Prostate gland (tissue), 2 donors: ENCODE measurements at regions not wholly inside any gene's neighbourhood (a gene's known extent, or its start where the extent isn't known, plus 50 kb on each side); places are given as distances from the start of the nearest gene placed in this dataset.

Source experiments
- DNase-seq: peaks from one replicate; pipeline ENCODE4 v3.0.0-alpha.2; 2019; ENCODE audit warnings: low spot score
- H3K27ac ChIP-seq, 2 donors: fragments of 200-600 bp; sonication (generic); 2 replicates each; pipeline ENCODE4 v1.5.1; 2017 to 2019
- H3K27me3 ChIP-seq: fragments of 200-600 bp; sonication (generic); replicated peaks from 2 replicates; pipeline ENCODE4 v1.5.1; 2019; ENCODE audit not compliant: insufficient read depth
- H3K36me3 ChIP-seq, 2 donors: fragments of 200-600 bp; sonication (generic); 1 replicate in 1 of 2; 2 replicates in 1 of 2; pipeline versions ENCODE4 v1.5.1 to v1.8.1; 2017 to 2019
- H3K4me1 ChIP-seq: fragments of 200-600 bp; sonication (generic); replicated peaks from 2 replicates; pipeline ENCODE4 v1.5.1; 2019
- H3K4me3 ChIP-seq, 2 donors: fragments of 200-600 bp; sonication (generic); 2 replicates each; pipeline ENCODE4 v1.5.1; 2017 to 2019
- H3K9me3 ChIP-seq: fragments of 200-600 bp; sonication (generic); 2 replicates; pipeline ENCODE4 v1.5.1; 2017
- POLR2A ChIP-seq: fragments of 450-650 bp; IDR thresholded peaks from one replicate; pipeline ENCODE4 v1.6.1; 2016; ENCODE audit warnings: antibody characterized with exemption, mild to moderate bottlenecking
- POLR2AphosphoS5 ChIP-seq: sonication (generic); formaldehyde crosslinking; IDR thresholded peaks from one replicate; pipeline ENCODE4 v1.6.1; 2017; ENCODE audit warnings: antibody characterized with exemption
- WGBS: methylation state at CpG from one replicate; pipeline ENCODE4 v1.1.5; 2018; 5-methylcytosine and 5-hydroxymethylcytosine counted together
- intact Hi-C: fragments of 100-400 bp; cut with DNase I; formaldehyde crosslinking; loops from one replicate; pipeline ENCODE4 v1.14.2; 2022
- TF ChIP-seq, protein P1 (sequence below), 4 experiments: fragments of 200-600 bp in 2 of 4; fragments of 450-650 bp in 2 of 4; sonication (generic) in 2 of 4; IDR thresholded peaks; 1 replicate in 3 of 4; 2 replicates in 1 of 4; pipeline ENCODE4 v1.5.1; 2016 to 2019; ENCODE audit warnings: antibody characterized with exemption in 4 of 4, mild to moderate bottlenecking in 2 of 4, moderate library complexity in 2 of 4

DNA sequence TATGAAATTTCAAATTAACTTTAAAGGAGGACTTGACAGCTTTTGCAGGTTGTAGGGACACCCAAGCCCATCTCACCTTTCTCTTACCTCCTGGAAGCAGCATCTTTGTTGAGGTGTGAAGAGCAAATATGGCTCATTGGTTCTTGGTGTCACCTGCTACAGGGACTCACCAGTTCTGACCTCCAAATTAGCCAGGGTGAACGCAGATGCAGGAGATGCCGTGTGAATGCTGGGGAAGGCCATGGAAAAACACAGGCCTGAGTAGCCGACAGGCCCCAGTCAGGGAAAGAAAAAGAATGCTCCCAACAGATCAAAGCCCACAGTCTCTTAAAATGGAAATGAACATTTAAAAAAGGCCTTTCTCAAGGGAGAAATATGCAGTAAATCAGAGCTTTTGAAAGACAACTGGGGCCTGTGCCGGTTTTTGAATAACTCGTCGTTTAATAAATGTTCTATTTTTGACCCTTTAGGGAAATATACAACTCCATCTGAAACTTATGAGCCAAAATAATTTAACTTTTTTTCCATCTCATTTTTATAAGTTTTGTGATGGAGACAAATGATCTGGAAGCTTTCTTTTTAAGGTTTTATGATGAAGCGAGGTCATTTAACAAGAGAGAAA lies 167.5 kb downstream of the CD83 start:
- H3K4me1 ChIP-seq = no peaks in the 10 kb centered on the region
- TF ChIP-seq POLR2AphosphoS5 (no peak), POLR2A (no peak)
- TF ChIP-seq, protein P1, sequence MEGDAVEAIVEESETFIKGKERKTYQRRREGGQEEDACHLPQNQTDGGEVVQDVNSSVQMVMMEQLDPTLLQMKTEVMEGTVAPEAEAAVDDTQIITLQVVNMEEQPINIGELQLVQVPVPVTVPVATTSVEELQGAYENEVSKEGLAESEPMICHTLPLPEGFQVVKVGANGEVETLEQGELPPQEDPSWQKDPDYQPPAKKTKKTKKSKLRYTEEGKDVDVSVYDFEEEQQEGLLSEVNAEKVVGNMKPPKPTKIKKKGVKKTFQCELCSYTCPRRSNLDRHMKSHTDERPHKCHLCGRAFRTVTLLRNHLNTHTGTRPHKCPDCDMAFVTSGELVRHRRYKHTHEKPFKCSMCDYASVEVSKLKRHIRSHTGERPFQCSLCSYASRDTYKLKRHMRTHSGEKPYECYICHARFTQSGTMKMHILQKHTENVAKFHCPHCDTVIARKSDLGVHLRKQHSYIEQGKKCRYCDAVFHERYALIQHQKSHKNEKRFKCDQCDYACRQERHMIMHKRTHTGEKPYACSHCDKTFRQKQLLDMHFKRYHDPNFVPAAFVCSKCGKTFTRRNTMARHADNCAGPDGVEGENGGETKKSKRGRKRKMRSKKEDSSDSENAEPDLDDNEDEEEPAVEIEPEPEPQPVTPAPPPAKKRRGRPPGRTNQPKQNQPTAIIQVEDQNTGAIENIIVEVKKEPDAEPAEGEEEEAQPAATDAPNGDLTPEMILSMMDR (IDR thresholded peaks at IDR 0.05) = no peak
- no peak overlapping the region for H3K27ac ChIP-seq
- H3K4me3 ChIP-seq = no peak overlapping the region
- no peak for DNase-seq
- intact Hi-C loops = no loop called here
- 79% methylated on average over 7 of the region's 7 CpGs for WGBS
- no peaks in the 10 kb centered on the region for H3K36me3 ChIP-seq
- no peaks in the 10 kb centered on the region for H3K9me3 ChIP-seq
- H3K27me3 ChIP-seq = no peaks in the 10 kb centered on the region

DNA sequence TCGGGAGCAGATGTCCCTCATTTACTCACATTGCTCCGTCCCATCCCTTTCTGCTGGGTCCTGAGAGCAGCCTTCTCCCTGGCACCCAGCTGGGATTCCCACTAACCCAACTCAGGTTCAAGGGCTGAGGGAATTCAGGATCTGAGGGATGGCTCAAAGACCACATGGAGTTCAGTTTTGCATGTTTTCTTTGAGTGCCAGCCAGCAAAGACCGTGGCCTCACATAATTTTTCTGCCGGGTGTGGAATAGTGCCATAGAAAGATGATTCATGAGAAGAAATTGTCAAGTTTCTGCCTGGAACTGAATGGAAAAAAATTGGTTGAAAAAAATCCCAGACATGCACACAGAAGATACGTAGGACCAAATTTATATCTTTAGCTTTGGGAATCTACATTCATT lies 168.6 kb downstream of the CD83 start:
- no peak for DNase-seq
- 47% methylated on average over 5 of the region's 5 CpGs for WGBS
- Histone ChIP-seq H3K36me3 (no peaks in the 10 kb centered on the region), H3K9me3 (no peaks in the 10 kb centered on the region), H3K4me3 (no peak overlapping the region), H3K27ac (no peak overlapping the region), H3K27me3 (no peaks in the 10 kb centered on the region), H3K4me1 (no peaks in the 10 kb centered on the region)
- TF ChIP-seq, protein P1 (IDR thresholded peaks at IDR 0.05) = no peak
- no peak for TF ChIP-seq POLR2A
- no peak for TF ChIP-seq POLR2AphosphoS5
- intact Hi-C loops = no loop called here

DNA sequence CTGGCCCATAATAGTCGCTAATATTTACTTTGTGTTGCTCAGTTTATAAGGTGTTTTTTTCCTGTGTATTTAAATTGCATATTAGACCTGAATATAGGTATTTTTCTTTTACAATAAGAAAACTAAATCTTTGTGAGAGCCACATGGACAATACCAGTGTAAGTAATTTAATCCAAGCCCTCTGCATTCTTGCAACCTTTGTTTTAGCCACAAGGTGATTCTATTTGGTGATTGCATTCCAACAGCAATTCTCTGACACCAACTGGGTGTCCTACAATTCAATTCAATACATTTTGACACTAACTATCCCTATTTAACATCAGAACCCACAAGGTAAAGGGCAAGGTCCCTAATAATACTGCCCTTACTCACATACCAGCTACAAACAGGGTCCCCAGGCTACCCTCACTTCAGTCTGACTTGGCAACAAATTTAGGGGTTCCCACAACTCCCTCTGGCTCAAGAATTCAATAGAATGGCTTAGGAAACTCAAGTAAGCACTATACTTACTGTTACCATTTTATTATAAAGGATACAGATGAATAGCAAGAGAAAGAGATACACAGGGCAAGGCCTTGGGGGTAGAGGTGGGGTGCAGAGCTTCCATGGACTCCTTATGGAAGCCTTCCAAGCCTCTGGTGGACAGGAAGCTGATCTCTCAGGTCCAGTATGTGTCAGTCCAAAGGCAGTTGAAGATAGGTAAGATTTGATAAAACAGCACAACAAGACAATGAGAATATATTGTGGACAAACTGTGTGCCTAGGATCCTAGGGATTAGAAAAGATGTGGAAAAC lies 169.3 kb downstream of the CD83 start:
- no peaks in the 10 kb centered on the region for H3K9me3 ChIP-seq

DNA sequence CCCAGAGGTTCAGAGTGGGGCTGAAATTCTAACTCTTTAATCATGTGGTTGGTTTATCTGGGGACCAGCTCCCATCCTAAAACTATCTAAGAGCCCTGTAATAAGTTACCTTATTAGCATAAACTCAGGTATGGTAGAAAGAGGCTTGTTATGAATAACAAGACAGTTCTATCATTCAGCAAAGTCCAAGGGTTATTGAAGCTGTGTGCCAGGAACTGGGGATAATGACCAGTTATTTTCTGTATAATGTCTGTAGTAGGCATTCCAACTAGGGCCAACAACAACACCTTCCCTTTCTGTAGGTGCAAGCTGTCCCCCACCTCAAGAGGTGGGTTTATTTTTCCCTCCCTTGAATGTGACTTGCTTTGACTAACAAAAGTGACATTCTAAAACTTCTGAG lies 170.1 kb downstream of the CD83 start:
- H3K4me1 ChIP-seq = no peaks in the 10 kb centered on the region
- no peak overlapping the region for H3K27ac ChIP-seq
- H3K9me3 ChIP-seq = no peaks in the 10 kb centered on the region
- no peak for DNase-seq
- H3K4me3 ChIP-seq = no peak overlapping the region
- no peaks in the 10 kb centered on the region for H3K27me3 ChIP-seq
- TF ChIP-seq, protein P1 (IDR thresholded peaks at IDR 0.05) = no peak
- TF ChIP-seq POLR2AphosphoS5 = no peak
- no peak for TF ChIP-seq POLR2A
- intact Hi-C loops = no loop called here
- no peaks in the 10 kb centered on the region for H3K36me3 ChIP-seq

More for the DNA sequence above, 169.3 kb downstream of the CD83 start:
- Histone ChIP-seq H3K27me3 (no peaks in the 10 kb centered on the region), H3K4me1 (no peaks in the 10 kb centered on the region), H3K36me3 (no peaks in the 10 kb centered on the region), H3K27ac (no peak overlapping the region), H3K4me3 (no peak overlapping the region)
- intact Hi-C loops = no loop called here
- 60% methylated on average over 1 of the region's 1 CpG for WGBS
- TF ChIP-seq, protein P1 (IDR thresholded peaks at IDR 0.05) = no peak
- no peak for TF ChIP-seq POLR2AphosphoS5
- TF ChIP-seq POLR2A = no peak
- no peak for DNase-seq

DNA sequence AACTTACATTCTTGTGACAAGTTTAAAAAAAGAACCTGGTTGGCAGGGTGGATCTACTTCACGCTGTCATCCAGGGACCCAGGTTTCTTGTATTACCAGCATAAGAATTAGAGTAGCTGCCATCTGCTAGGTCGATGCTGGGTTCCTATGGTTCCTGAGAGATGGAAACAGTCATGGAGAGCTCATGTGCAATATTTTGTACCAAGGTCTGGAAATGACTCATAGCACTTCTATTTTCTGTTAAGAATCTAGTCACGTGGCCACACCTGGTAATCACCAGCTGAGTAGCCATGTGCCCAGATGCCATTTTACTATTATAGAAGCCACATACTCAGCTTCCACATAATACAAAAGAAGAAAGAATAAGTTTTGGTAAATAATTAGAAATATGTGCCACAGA lies 171.3 kb downstream of the CD83 start:
- WGBS = 96% methylated on average over 3 of the region's 3 CpGs
- intact Hi-C loops = no loop called here
- DNase-seq = no peak
- no peak for TF ChIP-seq POLR2AphosphoS5
- TF ChIP-seq, protein P1 (IDR thresholded peaks at IDR 0.05) = no peak
- TF ChIP-seq POLR2A = no peak
- Histone ChIP-seq H3K4me3 (no peak overlapping the region), H3K27ac (no peak overlapping the region), H3K4me1 (no peaks in the 10 kb centered on the region), H3K27me3 (no peaks in the 10 kb centered on the region), H3K9me3 (no peaks in the 10 kb centered on the region), H3K36me3 (no peaks in the 10 kb centered on the region)
